SKM-1 treated with dmso at 0.1 percent for 144 hours (cell line): ENCODE measurements at regions not wholly inside any gene's neighbourhood (a gene's known extent, or its start where the extent isn't known, plus 50 kb on each side); places are given as distances from the start of the nearest gene placed in this dataset.
A peak's percentile ranks its signal among the peaks of the same experiment; 100 is the strongest.

Source experiments
- DNase-seq: peaks from one replicate; lab custom pipeline; 2025; ENCODE audit not compliant: unreplicated experiment; lab: John Stamatoyannopoulos, UW

GRCh38 chr16:59213952-59214351, 479.8 kb upstream of the GOT2 start:
- DNase-seq, result peak; percentile 28

GRCh38 chr16:59212492-59213024, 478.4 kb upstream of the GOT2 start:
- no peak for DNase-seq

- DNase-seq, result no peak
Observed at GRCh38 chr16:59210955-59211541, 476.9 kb upstream of the GOT2 start.

- DNase-seq, result no peak
Observed at GRCh38 chr16:59205403-59205802, 471.3 kb upstream of the GOT2 start.

- DNase-seq, result no peak
Observed at GRCh38 chr16:59204589-59204988, 470.5 kb upstream of the GOT2 start.

- no peak for DNase-seq
Observed at GRCh38 chr16:59202233-59202862, 468.2 kb upstream of the GOT2 start.

GRCh38 chr16:59201821-59202220, 467.7 kb upstream of the GOT2 start:
- no peak for DNase-seq

- DNase-seq, result no peak
Observed at GRCh38 chr16:59201160-59201559, 467.0 kb upstream of the GOT2 start.

- DNase-seq, result no peak
Observed at GRCh38 chr16:59198487-59198886, 464.4 kb upstream of the GOT2 start.

GRCh38 chr16:59195242-59195641, 461.1 kb upstream of the GOT2 start:
- DNase-seq, result no peak

- DNase-seq, result no peak
Observed at GRCh38 chr16:59193637-59194036, 459.5 kb upstream of the GOT2 start.

- peak; percentile 39 for DNase-seq
Observed at GRCh38 chr16:59192551-59193199, 458.6 kb upstream of the GOT2 start.

- DNase-seq, result no peak
Observed at GRCh38 chr16:59190731-59191130, 456.6 kb upstream of the GOT2 start.

- DNase-seq, result no peak
Observed at GRCh38 chr16:59188029-59188428, 453.9 kb upstream of the GOT2 start.

- no peak for DNase-seq
Observed at GRCh38 chr16:59181821-59182420, 447.8 kb upstream of the GOT2 start.

- DNase-seq, result no peak
Observed at GRCh38 chr16:59180083-59180476, 446.0 kb upstream of the GOT2 start.

GRCh38 chr16:59179446-59180082, 445.4 kb upstream of the GOT2 start:
- DNase-seq, result no peak

- no peak for DNase-seq
Observed at GRCh38 chr16:59173408-59173831, 439.3 kb upstream of the GOT2 start.

GRCh38 chr16:59170099-59170712, 436.1 kb upstream of the GOT2 start:
- DNase-seq, result no peak

- DNase-seq, result no peak
Observed at GRCh38 chr16:59169168-59169567, 435.1 kb upstream of the GOT2 start.
